Germinal center (tissue), 1 donor: ENCODE measurements at regions not wholly inside any gene's neighbourhood (a gene's known extent, or its start where the extent isn't known, plus 50 kb on each side); places are given as distances from the start of the nearest gene placed in this dataset.

Experiments
- DNase-seq: peaks from one replicate; pipeline ENCODE4 v3.0.0; 2012; ENCODE audit warnings: mixed read lengths, low spot score

- DNase-seq, result no peak
These were observed 57.3 kb downstream of the HHEX start for GRCh38 chr10:92747066-92747465.

- DNase-seq, result no peak
These were observed 57.8 kb downstream of the HHEX start for GRCh38 chr10:92747600-92747999.

GRCh38 chr10:92750791-92751533 is 61.2 kb downstream of the HHEX start:
- DNase-seq, result no peak

- DNase-seq, result no peak
These were observed 61.7 kb downstream of the HHEX start for GRCh38 chr10:92751534-92751811.

- DNase-seq, result no peak
These were observed 62.1 kb downstream of the HHEX start for GRCh38 chr10:92751827-92752226.

- DNase-seq, result no peak
These were observed 64.1 kb downstream of the HHEX start for GRCh38 chr10:92753865-92754264.

- DNase-seq, result no peak
These were observed 66.0 kb downstream of the HHEX start for GRCh38 chr10:92755725-92756124.

- DNase-seq, result peak; percentile 64
These were observed 66.7 kb downstream of the HHEX start for GRCh38 chr10:92756201-92757065.

- peak; percentile 83 for DNase-seq
These were observed 67.4 kb downstream of the HHEX start for GRCh38 chr10:92757066-92757710.

- peak; percentile 62 for DNase-seq
These were observed 68.0 kb downstream of the HHEX start for GRCh38 chr10:92757711-92758104.

GRCh38 chr10:92758594-92758993 is 68.8 kb downstream of the HHEX start:
- no peak for DNase-seq

GRCh38 chr10:92760609-92761008 is 70.9 kb downstream of the HHEX start:
- no peak for DNase-seq

- DNase-seq, result no peak
These were observed 71.8 kb downstream of the HHEX start for GRCh38 chr10:92761571-92761970.

GRCh38 chr10:92763634-92764155 is 73.9 kb downstream of the HHEX start:
- no peak for DNase-seq

GRCh38 chr10:92766451-92766850 is 76.7 kb downstream of the HHEX start:
- DNase-seq, result no peak

- no peak for DNase-seq
These were observed 78.3 kb downstream of the HHEX start for GRCh38 chr10:92768104-92768503.

- no peak for DNase-seq
These were observed 74.5 kb upstream of the EXOC6 start for GRCh38 chr10:92773776-92774175.

- no peak for DNase-seq
These were observed 70.2 kb upstream of the EXOC6 start for GRCh38 chr10:92778091-92778490.

GRCh38 chr10:92785118-92785517 is 63.2 kb upstream of the EXOC6 start:
- DNase-seq, result no peak

- DNase-seq, result no peak
These were observed 60.7 kb upstream of the EXOC6 start for GRCh38 chr10:92787557-92788152.

GRCh38 chr10:92789067-92789466 is 59.3 kb upstream of the EXOC6 start:
- peak; percentile 46 for DNase-seq

GRCh38 chr10:92789786-92790185 is 58.5 kb upstream of the EXOC6 start:
- DNase-seq, result no peak
